ENCODE measurements at regions not wholly inside any gene's neighbourhood (a gene's known extent, or its start where the extent isn't known, plus 50 kb on each side); places are given as distances from the start of the nearest gene placed in this dataset.

- no peak for TF ChIP-seq CTCF (IDR thresholded peaks at IDR 0.05)
- TF ChIP-seq POLR2A (IDR thresholded peaks at IDR 0.05), result no peak
- TF ChIP-seq EP300 (IDR thresholded peaks at IDR 0.05), result no peak
These were observed 65.8 kb upstream of the FUT9 start for GRCh38 chr6:95949985-95950384.
